HUES6 (cell line): ENCODE measurements at regions not wholly inside any gene's neighbourhood (a gene's known extent, or its start where the extent isn't known, plus 50 kb on each side); places are given as distances from the start of the nearest gene placed in this dataset.
"Not testable (repeated sequence)": the region's sequence is repeated elsewhere in the genome, so short reads cannot be mapped to it uniquely, and the experiment has no call there.

ENCODE experiments used
- H3K27ac ChIP-seq: 2 replicates; pipeline ENCODE4 v1.7.0; 2013; ENCODE audit warnings: low read depth, mild to moderate bottlenecking, low read length, inconsistent platforms
- H3K27me3 ChIP-seq: 2 replicates; pipeline ENCODE4 v1.6.1; 2013; ENCODE audit warnings: low read length; ENCODE audit not compliant: control insufficient read depth, insufficient read depth
- H3K36me3 ChIP-seq: 2 replicates; pipeline ENCODE4 v1.6.1; 2013; ENCODE audit warnings: low read length; ENCODE audit not compliant: control insufficient read depth, insufficient read depth
- H3K4me1 ChIP-seq: 2 replicates; pipeline ENCODE4 v1.6.1; 2013; ENCODE audit warnings: low read length; ENCODE audit not compliant: control insufficient read depth, insufficient read depth
- H3K4me3 ChIP-seq: 2 replicates; pipeline ENCODE4 v1.5.1; 2013; ENCODE audit warnings: low read depth, low read length
- H3K9ac ChIP-seq: one replicate; pipeline ENCODE4 v1.6.1; 2013; ENCODE audit warnings: mild to moderate bottlenecking, low read length
- H3K9me3 ChIP-seq: 2 replicates; pipeline ENCODE4 v1.6.1; 2013; ENCODE audit warnings: low read depth, low read length; ENCODE audit not compliant: control insufficient read depth, insufficient read depth

DNA sequence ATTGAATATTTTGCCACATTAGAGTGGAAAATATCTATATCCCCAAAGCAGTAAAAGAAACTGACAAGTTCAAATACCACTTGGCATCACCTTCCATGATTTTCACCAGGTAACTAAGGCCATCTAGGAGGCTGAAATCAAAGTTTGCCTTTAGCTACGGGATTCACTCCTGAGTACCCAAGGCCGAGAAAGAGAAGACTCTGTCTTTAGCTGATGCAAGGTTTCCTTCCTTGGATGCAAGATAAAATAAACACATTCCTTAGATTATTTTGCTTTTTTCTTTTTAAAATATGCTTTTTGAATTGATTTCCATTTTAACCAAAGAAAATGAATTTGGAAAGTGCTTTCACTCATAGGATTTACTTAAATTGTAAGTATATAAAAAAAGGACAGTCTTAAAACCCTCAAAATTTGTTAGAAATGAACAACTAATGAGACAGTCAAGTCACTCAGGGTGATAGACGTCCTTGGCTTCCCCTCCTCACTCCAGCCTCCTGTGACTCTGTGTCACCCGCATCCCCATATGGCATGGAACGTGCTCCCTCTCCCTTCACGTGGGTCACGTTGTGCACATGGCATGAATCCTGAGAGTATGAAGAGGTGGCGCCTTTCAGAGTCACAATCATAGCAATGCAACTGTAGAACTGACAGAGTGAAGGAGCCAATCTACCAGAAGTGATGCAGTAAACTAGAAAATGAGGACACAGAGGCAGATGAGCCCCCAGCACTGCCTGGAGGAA, 148.4 kb downstream of the RTP4 start:
- Histone ChIP-seq H3K4me1 (peaks cover 33% of the 10 kb centered on the region), H3K4me3 (no peak overlapping the region), H3K36me3 (no peaks in the 10 kb centered on the region), H3K27ac (no peak overlapping the region), H3K9ac (no peak overlapping the region), H3K27me3 (no peaks in the 10 kb centered on the region), H3K9me3 (peaks cover 22% of the 10 kb centered on the region)

- peaks cover 23% of the 10 kb centered on the region for H3K9me3 ChIP-seq
- H3K27ac ChIP-seq, result no peak overlapping the region
- no peak overlapping the region for H3K9ac ChIP-seq
- H3K4me1 ChIP-seq, result no peaks in the 10 kb centered on the region; the same call in 1 of the 2 replicates
- H3K4me3 ChIP-seq, result no peak overlapping the region
- H3K36me3 ChIP-seq, result no peaks in the 10 kb centered on the region
- no peaks in the 10 kb centered on the region for H3K27me3 ChIP-seq
These were observed 139.7 kb downstream of the RTP4 start for GRCh38 chr3:187507905-187508304.

DNA sequence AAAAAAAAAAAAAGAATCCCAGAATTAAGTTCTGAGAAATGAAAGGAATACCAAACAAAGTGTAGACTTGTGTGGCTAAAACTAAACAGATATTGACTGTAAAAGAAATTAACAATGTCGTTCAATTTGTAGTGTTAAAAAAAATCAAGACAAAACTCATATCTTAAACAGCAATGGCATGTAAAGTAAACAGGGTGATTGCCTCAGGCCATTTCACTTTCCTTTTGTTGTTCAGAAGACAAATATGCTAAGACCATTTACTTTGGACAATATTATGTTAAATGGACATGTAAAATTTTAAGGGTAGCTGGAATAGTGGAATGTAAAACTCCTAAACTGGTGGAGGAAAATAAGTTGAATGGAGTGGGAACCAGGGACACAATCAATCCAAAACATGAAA, 139.1 kb downstream of the RTP4 start:
- Histone ChIP-seq H3K36me3 (no peaks in the 10 kb centered on the region), H3K9ac (no peak overlapping the region), H3K27me3 (no peaks in the 10 kb centered on the region), H3K27ac (no peak overlapping the region), H3K4me3 (no peak overlapping the region), H3K9me3 (peaks cover 16% of the 10 kb centered on the region), H3K4me1 (no peaks in the 10 kb centered on the region; the same call in 1 of the 2 replicates)

DNA sequence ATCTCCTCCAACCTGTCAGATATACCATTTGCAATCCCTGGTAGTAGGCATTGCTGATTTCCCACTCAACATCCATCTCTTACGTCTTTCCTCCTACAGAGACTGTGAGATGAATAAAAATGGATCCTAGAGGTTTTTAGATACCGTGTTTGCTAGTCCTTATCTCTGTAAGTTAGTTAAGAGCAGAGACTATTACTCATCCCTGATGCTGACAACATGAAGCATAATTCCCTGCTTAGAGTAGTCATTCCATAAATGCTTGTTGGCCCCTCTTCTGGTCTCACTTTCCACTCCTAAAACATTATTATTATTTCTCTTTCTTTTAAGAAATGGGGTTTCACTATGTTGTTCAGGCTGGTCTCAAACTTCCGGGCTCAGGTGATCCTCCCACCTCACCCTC, 136.2 kb downstream of the RTP4 start:
- H3K27ac ChIP-seq, result no peak overlapping the region
- peaks cover 3% of the 10 kb centered on the region; the same call in 1 of the 2 replicates for H3K9me3 ChIP-seq
- H3K9ac ChIP-seq, result no peak overlapping the region
- no peaks in the 10 kb centered on the region; the same call in 1 of the 2 replicates for H3K4me1 ChIP-seq
- no peaks in the 10 kb centered on the region for H3K36me3 ChIP-seq
- H3K4me3 ChIP-seq, result no peak overlapping the region
- no peaks in the 10 kb centered on the region for H3K27me3 ChIP-seq

GRCh38 chr3:187498211-187498724, 130.1 kb downstream of the RTP4 start:
- no peak overlapping the region for H3K27ac ChIP-seq
- no peaks in the 10 kb centered on the region for H3K27me3 ChIP-seq
- H3K9ac ChIP-seq, result no peak overlapping the region
- no peaks in the 10 kb centered on the region for H3K4me1 ChIP-seq
- peaks cover 15% of the 10 kb centered on the region for H3K9me3 ChIP-seq
- H3K36me3 ChIP-seq, result no peaks in the 10 kb centered on the region
- no peak overlapping the region for H3K4me3 ChIP-seq

DNA sequence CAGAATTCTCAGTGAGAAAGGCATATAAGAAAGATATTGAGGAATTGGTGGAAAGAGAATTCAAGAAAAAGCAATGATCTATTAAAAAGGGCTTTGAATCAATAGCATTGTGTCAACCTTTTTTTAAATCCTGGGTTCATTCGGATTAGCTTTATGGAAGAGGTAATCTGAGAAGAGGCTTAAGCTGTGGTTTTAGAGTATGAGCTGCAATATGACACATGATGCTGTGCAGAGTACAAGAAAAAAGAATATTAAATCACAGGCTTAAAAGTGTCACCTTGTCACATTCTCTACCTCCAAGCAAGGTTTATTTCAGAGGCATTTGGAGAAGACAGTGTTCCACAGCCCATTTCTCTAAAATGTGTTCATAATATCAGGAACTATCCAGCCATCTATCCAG, 128.9 kb downstream of the RTP4 start:
- Histone ChIP-seq H3K9me3 (peaks cover 26% of the 10 kb centered on the region), H3K4me1 (no peaks in the 10 kb centered on the region), H3K27ac (no peak overlapping the region), H3K4me3 (no peak overlapping the region), H3K36me3 (no peaks in the 10 kb centered on the region), H3K9ac (no peak overlapping the region), H3K27me3 (no peaks in the 10 kb centered on the region)

DNA sequence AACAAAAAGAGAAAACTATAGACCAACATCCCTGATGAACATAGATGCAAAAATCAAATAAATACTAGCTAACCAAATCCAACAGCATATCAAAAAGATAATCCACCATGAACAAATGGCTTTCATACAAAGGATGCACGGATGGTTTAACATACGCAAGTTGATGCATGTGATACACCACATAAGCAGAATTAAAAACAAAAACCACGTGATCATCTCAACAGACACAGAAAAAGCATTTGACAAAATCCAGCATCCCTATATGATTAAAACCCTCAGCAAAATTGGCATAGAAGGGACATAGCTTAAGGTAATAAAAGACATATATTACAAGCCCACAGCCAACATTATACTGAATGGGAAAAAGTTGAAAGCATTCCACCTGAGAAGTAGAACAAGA, 125.9 kb downstream of the RTP4 start:
- not testable (repeated sequence) for H3K27me3 ChIP-seq, H3K4me3 ChIP-seq, H3K9ac ChIP-seq, H3K36me3 ChIP-seq, H3K27ac ChIP-seq, H3K4me1 ChIP-seq
- H3K9me3 ChIP-seq, result peaks cover 40% of the 10 kb centered on the region

DNA sequence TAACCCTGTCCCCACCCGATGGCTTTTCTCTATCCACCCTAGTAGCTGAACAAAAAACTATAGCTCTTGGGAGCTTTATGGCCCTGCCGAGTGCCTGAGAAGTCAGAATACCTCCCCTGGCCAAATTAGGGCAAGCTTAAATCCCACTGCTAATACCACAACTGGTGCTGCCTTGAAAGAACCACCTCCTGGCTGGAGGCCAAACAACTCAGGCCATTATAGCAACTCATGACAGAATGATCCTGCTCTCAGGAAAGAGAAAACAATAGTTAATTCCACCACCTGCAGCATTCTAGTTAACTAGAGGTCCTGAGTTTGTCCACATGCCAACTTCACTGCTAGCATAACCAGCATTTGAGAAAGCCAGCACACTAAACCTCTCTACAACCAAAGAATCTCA, 123.2 kb downstream of the RTP4 start:
- no peaks in the 10 kb centered on the region for H3K4me1 ChIP-seq
- H3K9ac ChIP-seq, result no peak overlapping the region
- no peaks in the 10 kb centered on the region; the same call in 1 of the 2 replicates for H3K36me3 ChIP-seq
- H3K27ac ChIP-seq, result no peak overlapping the region
- H3K9me3 ChIP-seq, result peaks cover 40% of the 10 kb centered on the region
- H3K27me3 ChIP-seq, result no peaks in the 10 kb centered on the region
- no peak overlapping the region for H3K4me3 ChIP-seq

GRCh38 chr3:187490366-187490765, 122.2 kb downstream of the RTP4 start:
- H3K9ac ChIP-seq, result no peak overlapping the region
- no peak overlapping the region for H3K4me3 ChIP-seq
- no peak overlapping the region for H3K27ac ChIP-seq
- no peaks in the 10 kb centered on the region for H3K4me1 ChIP-seq
- H3K27me3 ChIP-seq, result no peaks in the 10 kb centered on the region
- H3K36me3 ChIP-seq, result no peaks in the 10 kb centered on the region; the same call in 1 of the 2 replicates
- peaks cover 32% of the 10 kb centered on the region for H3K9me3 ChIP-seq

DNA sequence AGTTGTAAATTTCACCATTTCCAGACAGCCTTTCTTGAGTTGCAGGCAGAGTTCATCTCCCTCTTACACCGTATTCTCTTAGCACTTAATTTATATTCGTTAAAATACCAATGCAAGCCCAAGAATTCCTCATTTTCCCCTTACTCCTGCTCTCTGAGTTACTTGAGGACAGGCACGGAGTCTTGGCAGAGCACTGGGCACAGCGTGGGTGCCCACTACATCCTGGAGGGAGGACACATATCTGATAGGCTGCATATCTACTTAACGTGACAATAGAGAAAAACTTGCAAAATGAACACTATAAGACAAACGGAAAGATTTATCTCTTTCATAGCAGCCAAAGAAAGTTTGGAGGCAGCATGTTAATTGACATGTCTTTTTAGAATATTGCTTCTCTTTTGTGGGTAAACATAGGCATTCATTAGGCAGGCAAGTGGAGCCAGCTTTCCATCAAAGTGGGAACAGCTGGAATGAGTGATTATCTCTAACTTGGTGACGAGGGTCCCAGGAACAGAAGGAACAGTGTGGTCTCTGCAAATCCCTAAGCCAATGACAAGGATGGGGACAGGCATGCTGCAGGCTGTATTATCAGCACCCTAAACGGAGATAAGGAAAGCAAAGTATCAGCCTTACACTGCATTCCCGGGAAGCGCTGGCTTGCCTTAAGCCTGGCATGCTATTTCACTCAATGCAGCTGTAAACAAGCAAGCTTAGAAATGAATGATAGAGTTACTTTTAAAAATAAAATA, 116.5 kb downstream of the RTP4 start:
- H3K4me3 ChIP-seq, result no peak overlapping the region
- peaks cover 4% of the 10 kb centered on the region; the same call in 1 of the 2 replicates for H3K4me1 ChIP-seq
- no peak overlapping the region for H3K9ac ChIP-seq
- H3K27ac ChIP-seq, result no peak overlapping the region
- no peaks in the 10 kb centered on the region for H3K36me3 ChIP-seq
- H3K9me3 ChIP-seq, result peaks cover 2% of the 10 kb centered on the region
- no peaks in the 10 kb centered on the region for H3K27me3 ChIP-seq

DNA sequence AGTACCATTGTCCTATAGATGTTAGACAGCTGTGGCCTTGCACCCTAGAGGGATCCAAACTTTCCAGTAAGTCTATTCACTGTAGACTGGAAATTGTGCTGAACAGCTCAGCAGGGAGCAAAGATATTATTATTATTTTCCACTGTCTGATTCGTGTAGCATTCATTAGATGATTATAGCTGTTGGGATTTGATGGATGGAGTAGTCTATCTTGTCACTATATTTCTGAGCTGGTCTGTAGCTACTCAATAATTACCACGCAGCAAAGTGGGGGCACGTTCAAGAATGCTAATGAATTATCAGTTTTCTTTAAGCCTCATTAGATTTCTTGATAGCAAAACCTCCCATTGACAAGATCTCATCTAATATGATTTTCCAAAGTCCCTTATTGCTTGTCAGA, 113.2 kb downstream of the RTP4 start:
- Histone ChIP-seq H3K27me3 (no peaks in the 10 kb centered on the region), H3K4me1 (peaks cover 4% of the 10 kb centered on the region; the same call in 1 of the 2 replicates), H3K27ac (no peak overlapping the region), H3K4me3 (no peak overlapping the region), H3K9ac (no peak overlapping the region), H3K36me3 (no peaks in the 10 kb centered on the region), H3K9me3 (peaks cover 24% of the 10 kb centered on the region)
